ENCODE measurements at regions not wholly inside any gene's neighbourhood (a gene's known extent, or its start where the extent isn't known, plus 50 kb on each side); places are given as distances from the start of the nearest gene placed in this dataset.

DNA sequence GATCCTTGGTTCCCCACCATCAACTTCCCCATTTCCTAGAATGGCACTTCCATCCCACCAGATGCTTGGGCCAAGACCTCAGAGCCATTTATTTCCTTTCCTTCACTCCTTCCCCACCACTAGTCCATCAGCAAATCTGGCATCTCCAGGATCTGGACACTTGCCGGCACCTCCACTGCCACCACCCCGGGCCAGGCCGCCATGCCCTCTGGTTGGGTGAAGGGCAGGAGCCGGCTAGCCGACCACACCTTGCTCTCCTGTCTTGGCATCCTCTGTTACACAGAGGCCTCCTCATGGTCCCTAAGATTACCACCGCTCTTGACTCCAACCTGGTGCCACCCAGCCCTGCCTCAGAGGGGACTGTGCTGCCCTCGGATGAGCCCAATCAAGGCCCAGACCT, 104.5 kb downstream of the RMI2 start:
- Mint-ChIP-seq H3K4me3 (ENCODE audit: unreplicated experiment) (no peak overlapping the region), H3K27ac (ENCODE audit: unreplicated experiment) (no peak overlapping the region), H3K36me3 (ENCODE audit: unreplicated experiment) (peaks cover 4% of the 10 kb centered on the region), H3K27me3 (ENCODE audit: unreplicated experiment) (peaks cover 5% of the 10 kb centered on the region), H3K4me1 (ENCODE audit: low read depth, unreplicated experiment) (no peaks in the 10 kb centered on the region), H3K9me3 (ENCODE audit: unreplicated experiment) (peaks cover 1% of the 10 kb centered on the region)
- DNase-seq, result no peak
- TF ChIP-seq, protein P1, sequence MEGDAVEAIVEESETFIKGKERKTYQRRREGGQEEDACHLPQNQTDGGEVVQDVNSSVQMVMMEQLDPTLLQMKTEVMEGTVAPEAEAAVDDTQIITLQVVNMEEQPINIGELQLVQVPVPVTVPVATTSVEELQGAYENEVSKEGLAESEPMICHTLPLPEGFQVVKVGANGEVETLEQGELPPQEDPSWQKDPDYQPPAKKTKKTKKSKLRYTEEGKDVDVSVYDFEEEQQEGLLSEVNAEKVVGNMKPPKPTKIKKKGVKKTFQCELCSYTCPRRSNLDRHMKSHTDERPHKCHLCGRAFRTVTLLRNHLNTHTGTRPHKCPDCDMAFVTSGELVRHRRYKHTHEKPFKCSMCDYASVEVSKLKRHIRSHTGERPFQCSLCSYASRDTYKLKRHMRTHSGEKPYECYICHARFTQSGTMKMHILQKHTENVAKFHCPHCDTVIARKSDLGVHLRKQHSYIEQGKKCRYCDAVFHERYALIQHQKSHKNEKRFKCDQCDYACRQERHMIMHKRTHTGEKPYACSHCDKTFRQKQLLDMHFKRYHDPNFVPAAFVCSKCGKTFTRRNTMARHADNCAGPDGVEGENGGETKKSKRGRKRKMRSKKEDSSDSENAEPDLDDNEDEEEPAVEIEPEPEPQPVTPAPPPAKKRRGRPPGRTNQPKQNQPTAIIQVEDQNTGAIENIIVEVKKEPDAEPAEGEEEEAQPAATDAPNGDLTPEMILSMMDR (IDR thresholded peaks at IDR 0.05; ENCODE audit: partially characterized antibody, unreplicated experiment), result no peak

DNA sequence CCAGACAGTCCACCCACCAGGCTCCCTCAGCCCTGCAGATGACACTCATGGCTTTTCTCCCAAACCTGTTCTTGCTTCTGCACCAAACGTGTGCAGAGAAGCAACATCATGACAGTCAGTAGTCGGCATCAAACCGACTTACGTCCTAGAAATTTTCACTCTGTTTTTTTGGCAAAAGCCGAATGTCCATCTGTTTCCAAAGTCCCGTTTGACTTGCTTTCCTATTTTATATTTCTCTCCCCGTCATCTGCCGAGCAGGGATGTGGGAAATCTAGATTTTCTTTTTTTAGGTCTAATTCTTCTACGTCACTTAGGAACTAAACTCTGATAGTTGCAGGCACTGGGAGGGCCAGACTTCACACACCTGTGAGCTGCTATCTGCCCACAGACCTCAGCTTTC, 104.9 kb downstream of the RMI2 start:
- Mint-ChIP-seq H3K36me3 (ENCODE audit: unreplicated experiment) (peaks cover 4% of the 10 kb centered on the region), H3K4me3 (ENCODE audit: unreplicated experiment) (no peak overlapping the region), H3K9me3 (ENCODE audit: unreplicated experiment) (peaks cover 1% of the 10 kb centered on the region), H3K27me3 (ENCODE audit: unreplicated experiment) (peaks cover 5% of the 10 kb centered on the region), H3K27ac (ENCODE audit: unreplicated experiment) (no peak overlapping the region), H3K4me1 (ENCODE audit: low read depth, unreplicated experiment) (no peaks in the 10 kb centered on the region)
- TF ChIP-seq, protein P1 (IDR thresholded peaks at IDR 0.05; ENCODE audit: partially characterized antibody, unreplicated experiment), result no peak
- no peak for DNase-seq

- DNase-seq, result no peak
- Mint-ChIP-seq H3K9me3 (ENCODE audit: unreplicated experiment) (peaks cover 1% of the 10 kb centered on the region), H3K27me3 (ENCODE audit: unreplicated experiment) (peaks cover 3% of the 10 kb centered on the region), H3K36me3 (ENCODE audit: unreplicated experiment) (peaks cover 4% of the 10 kb centered on the region), H3K27ac (ENCODE audit: unreplicated experiment) (no peak overlapping the region), H3K4me3 (ENCODE audit: unreplicated experiment) (no peak overlapping the region), H3K4me1 (ENCODE audit: low read depth, unreplicated experiment) (no peaks in the 10 kb centered on the region)
- TF ChIP-seq, protein P1 (IDR thresholded peaks at IDR 0.05; ENCODE audit: partially characterized antibody, unreplicated experiment), result no peak
These were observed 107.0 kb downstream of the RMI2 start for GRCh38 chr16:11452298-11452697.

DNA sequence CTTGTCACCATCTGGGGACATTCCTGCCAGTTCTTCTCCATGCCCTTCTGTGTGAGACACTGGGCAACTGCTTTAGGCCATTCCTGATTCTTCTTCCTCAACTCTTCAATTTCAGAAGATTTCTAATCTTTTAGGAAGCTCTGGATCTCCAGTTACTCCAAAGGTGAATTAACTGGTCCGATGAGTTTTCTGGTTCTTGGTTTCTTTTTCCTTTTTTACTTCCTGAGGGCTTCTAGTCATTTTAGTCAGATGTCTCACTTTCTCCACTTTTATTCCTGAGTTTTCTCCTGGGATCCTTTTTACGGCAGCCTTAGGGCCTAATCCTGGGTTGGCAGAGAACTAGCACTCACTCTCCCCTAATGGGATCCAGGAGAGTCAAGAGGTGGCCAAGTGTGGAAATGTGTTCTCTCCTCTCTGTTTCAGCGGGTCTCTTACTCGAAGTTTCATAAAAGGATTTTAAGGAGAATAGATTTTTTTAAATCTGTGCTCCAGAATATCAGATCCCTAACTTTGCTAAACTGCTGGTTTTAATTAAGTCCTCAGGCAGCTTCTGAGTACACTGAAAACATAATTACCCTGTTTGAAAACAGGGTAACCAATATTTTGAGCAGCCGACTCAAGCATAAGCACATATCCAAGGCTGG, 107.6 kb downstream of the RMI2 start:
- Mint-ChIP-seq H3K27ac (ENCODE audit: unreplicated experiment) (no peak overlapping the region), H3K9me3 (ENCODE audit: unreplicated experiment) (peaks cover 1% of the 10 kb centered on the region), H3K4me3 (ENCODE audit: unreplicated experiment) (no peak overlapping the region)

DNA sequence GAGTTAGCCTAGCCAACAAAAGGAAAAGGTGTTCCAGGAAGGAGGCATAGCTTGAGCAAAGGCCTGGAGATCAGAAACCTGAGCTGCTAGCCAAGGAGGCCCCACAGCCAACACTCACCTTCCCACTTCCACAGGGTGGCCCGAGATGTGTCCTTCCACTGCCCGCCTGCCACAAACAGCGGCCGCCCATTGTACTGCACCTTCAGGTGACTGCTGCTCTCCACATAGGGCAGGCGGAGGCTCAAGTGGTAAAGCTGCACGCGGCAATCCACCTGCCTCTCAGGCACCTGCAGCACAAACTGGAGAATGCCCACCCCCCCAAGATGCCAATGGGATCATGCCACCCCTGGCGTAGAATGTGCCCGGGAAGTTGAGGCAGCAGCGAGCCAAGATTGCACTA, 111.5 kb downstream of the RMI2 start:
- Mint-ChIP-seq H3K4me1 (ENCODE audit: low read depth, unreplicated experiment) (no peaks in the 10 kb centered on the region), H3K36me3 (ENCODE audit: unreplicated experiment) (no peaks in the 10 kb centered on the region), H3K27ac (ENCODE audit: unreplicated experiment) (no peak overlapping the region), H3K27me3 (ENCODE audit: unreplicated experiment) (peaks cover 5% of the 10 kb centered on the region), H3K4me3 (ENCODE audit: unreplicated experiment) (no peak overlapping the region), H3K9me3 (ENCODE audit: unreplicated experiment) (peaks cover 1% of the 10 kb centered on the region)
- TF ChIP-seq, protein P1 (IDR thresholded peaks at IDR 0.05; ENCODE audit: partially characterized antibody, unreplicated experiment), result no peak
- no peak for DNase-seq

More for the DNA sequence above, 107.6 kb downstream of the RMI2 start:
- Mint-ChIP-seq H3K36me3 (ENCODE audit: unreplicated experiment) (peaks cover 4% of the 10 kb centered on the region), H3K27me3 (ENCODE audit: unreplicated experiment) (peaks cover 3% of the 10 kb centered on the region), H3K4me1 (ENCODE audit: low read depth, unreplicated experiment) (no peaks in the 10 kb centered on the region)
- no peak for DNase-seq
- TF ChIP-seq, protein P1 (IDR thresholded peaks at IDR 0.05; ENCODE audit: partially characterized antibody, unreplicated experiment), result no peak
